T-cell (primary cell): ENCODE measurements at regions not wholly inside any gene's neighbourhood (a gene's known extent, or its start where the extent isn't known, plus 50 kb on each side); places are given as distances from the start of the nearest gene placed in this dataset.

Source experiments
- ATAC-seq, 4 experiments: fragments of 200-7000 bp in 3 of 4; fragments of 150-1000 bp in 1 of 4; cut with Tn5 transposase; replicated peaks in 1 of 4; 1 replicate in 3 of 4; 2 replicates in 1 of 4; pipeline ENCODE4 v1.10.0; 2021; ENCODE audit warnings: moderate library complexity in 3 of 4, mild to moderate bottlenecking in 2 of 4, moderate number of reproducible peaks in 1 of 4
- CTCF ChIA-PET, 2 donors: fragments of 300-600 bp; sonication (Branson Sonifier 250); formaldehyde crosslinking; loops; one replicate each; lab custom pipeline; 2022; ENCODE audit warnings: antibody characterized with exemption in 2 of 2; lab: Charles Lee
- POLR2A ChIA-PET, 2 donors: fragments of 300-600 bp; sonication (Branson Sonifier 250); formaldehyde crosslinking; loops; one replicate each; lab custom pipeline; 2022; ENCODE audit warnings: antibody characterized with exemption in 2 of 2; lab: Charles Lee
- DNase-seq, 35 experiments: peaks; one replicate each; pipeline versions ENCODE4 v3.0.0 to v3.0.0-alpha.2; 2013 to 2023
- H3K27ac ChIP-seq: one replicate; pipeline ENCODE4 v1.5.1; 2013; ENCODE audit warnings: low read length
- H3K27me3 ChIP-seq, 2 experiments: replicated peaks in 1 of 2; 1 replicate in 1 of 2; 2 replicates in 1 of 2; pipeline versions ENCODE4 v1.6.1 to v1.7.0; 2013; ENCODE audit warnings: low read length in 1 of 2, mixed read lengths in 1 of 2; ENCODE audit not compliant: control insufficient read depth in 2 of 2, insufficient read depth in 2 of 2; ENCODE audit errors: extremely low read depth in 1 of 2
- H3K36me3 ChIP-seq, 2 donors: 1 replicate in 1 of 2; 2 replicates in 1 of 2; pipeline versions ENCODE4 v1.6.1 to v1.7.0; 2013; ENCODE audit warnings: low read length in 1 of 2; ENCODE audit not compliant: control insufficient read depth in 2 of 2, insufficient read depth in 1 of 2; ENCODE audit errors: extremely low read depth in 1 of 2
- H3K4me1 ChIP-seq, 2 experiments: 1 replicate in 1 of 2; 2 replicates in 1 of 2; pipeline versions ENCODE4 v1.6.1 to v1.7.0; 2013; ENCODE audit warnings: low read length in 2 of 2, mixed read lengths in 1 of 2; ENCODE audit not compliant: insufficient read depth in 2 of 2, control insufficient read depth in 1 of 2; ENCODE audit errors: extremely low read depth in 1 of 2
- H3K4me3 ChIP-seq, 2 donors: 1 replicate in 1 of 2; 2 replicates in 1 of 2; pipeline versions ENCODE4 v1.5.1 to v1.7.0; 2013; ENCODE audit warnings: mild to moderate bottlenecking in 2 of 2, low read length in 1 of 2, moderate library complexity in 1 of 2; ENCODE audit not compliant: control insufficient read depth in 1 of 2; ENCODE audit errors: extremely low read depth in 1 of 2
- H3K9me3 ChIP-seq: 2 replicates; pipeline ENCODE4 v1.7.0; 2013
- H3K27ac Mint-ChIP-seq, 2 donors: one replicate each; pipeline ENCODE4 v1.8.0; 2020 to 2021; ENCODE audit warnings: mild to moderate bottlenecking in 2 of 2, mixed read lengths in 2 of 2
- H3K27me3 Mint-ChIP-seq, 2 donors: one replicate each; pipeline ENCODE4 v1.8.0; 2021 to 2022; ENCODE audit warnings: mixed read lengths in 2 of 2
- H3K36me3 Mint-ChIP-seq: one replicate; pipeline ENCODE4 v1.8.0; 2021; ENCODE audit warnings: mixed read lengths
- H3K4me1 Mint-ChIP-seq, 3 donors: one replicate each; pipeline ENCODE4 v1.8.0; 2020 to 2022; ENCODE audit warnings: mixed read lengths in 3 of 3, mild to moderate bottlenecking in 1 of 3
- H3K4me3 Mint-ChIP-seq, 3 donors: one replicate each; pipeline ENCODE4 v1.8.0; 2020 to 2022; ENCODE audit warnings: mild to moderate bottlenecking in 3 of 3, mixed read lengths in 3 of 3, moderate library complexity in 3 of 3
- H3K9me3 Mint-ChIP-seq, 3 donors: one replicate each; pipeline ENCODE4 v1.8.0; 2020 to 2022; ENCODE audit warnings: mixed read lengths in 3 of 3
- WGBS: methylation state at CpG from one replicate; pipeline ENCODE4 v1.1.5; 2013; ENCODE audit warnings: missing lambda C conversion rate; ENCODE audit not compliant: insufficient coverage; 5-methylcytosine and 5-hydroxymethylcytosine counted together

DNA sequence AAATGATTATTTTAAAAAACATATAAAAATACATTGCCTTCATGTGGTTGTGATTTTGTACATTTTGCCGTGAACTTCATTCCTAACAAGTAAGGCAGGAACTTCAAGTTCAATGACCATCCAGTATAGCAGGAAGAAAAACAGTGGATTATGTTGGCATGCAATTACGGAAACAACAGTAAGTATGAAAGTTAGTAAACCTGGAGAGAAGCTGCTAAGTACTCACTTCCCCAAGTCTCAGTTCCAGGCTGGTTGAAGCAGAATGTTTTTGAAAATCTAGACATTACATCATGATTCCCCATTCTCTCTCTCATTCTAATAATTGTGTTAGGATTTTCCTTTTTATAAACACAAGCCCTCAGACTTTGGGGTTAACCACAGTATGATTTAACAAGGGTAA is 987.1 kb upstream of the KLHL29 start:
- Mint-ChIP-seq H3K27me3 (no peaks in the 10 kb centered on the region), H3K36me3 (no peaks in the 10 kb centered on the region), H3K9me3 (peaks cover 4 to 10% (median 10%) of the 10 kb centered on the region in 3 donors), H3K27ac (no peak overlapping the region), H3K4me1 (no peaks in the 10 kb centered on the region), H3K4me3 (no peak overlapping the region)
- ATAC-seq, result no peak
- DNase-seq, result no peak
- WGBS, result no CpG with 5 or more reads among the region's 2 CpGs
- no peaks in the 10 kb centered on the region for H3K4me1 ChIP-seq
- no peaks in the 10 kb centered on the region for H3K9me3 ChIP-seq
- no peak overlapping the region for H3K27ac ChIP-seq
- no peak overlapping the region for H3K4me3 ChIP-seq
- H3K36me3 ChIP-seq, result no peaks in the 10 kb centered on the region
- CTCF ChIA-PET, result no interaction called here
- H3K27me3 ChIP-seq, result no peaks in the 10 kb centered on the region
- POLR2A ChIA-PET, result no interaction called here

DNA sequence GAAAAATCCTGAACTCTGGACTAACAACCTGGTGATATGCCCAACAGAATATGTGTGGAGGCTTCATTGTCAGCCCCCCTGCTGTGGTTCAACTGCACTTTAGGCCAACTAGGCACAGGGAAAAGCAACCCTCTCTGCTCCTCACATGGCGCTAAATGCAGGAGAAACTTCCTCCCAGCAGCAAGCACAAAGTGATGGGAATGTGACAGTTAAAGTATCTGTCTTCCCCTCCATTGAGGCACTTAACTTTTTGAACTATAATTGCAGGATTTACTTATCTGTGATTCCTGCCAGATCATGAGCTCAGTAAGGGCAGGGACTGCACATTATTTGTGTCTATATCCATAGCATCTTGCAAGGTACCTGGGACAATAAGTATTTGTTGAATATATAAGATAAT is 981.2 kb upstream of the KLHL29 start:
- no peaks in the 10 kb centered on the region for H3K36me3 ChIP-seq
- no peaks in the 10 kb centered on the region for H3K4me1 Mint-ChIP-seq
- no peaks in the 10 kb centered on the region for H3K36me3 Mint-ChIP-seq
- H3K4me3 Mint-ChIP-seq, result no peak overlapping the region
- ChIA-PET CTCF (no interaction called here), POLR2A (no interaction called here)
- DNase-seq (no peak), ATAC-seq (no peak)
- peaks cover 0 to 29% (median 24%) of the 10 kb centered on the region in 3 donors for H3K9me3 Mint-ChIP-seq
- no peaks in the 10 kb centered on the region for H3K4me1 ChIP-seq
- no peak overlapping the region for H3K27ac Mint-ChIP-seq
- no peak overlapping the region for H3K4me3 ChIP-seq
- H3K27me3 Mint-ChIP-seq, result no peaks in the 10 kb centered on the region
- H3K27me3 ChIP-seq, result no peaks in the 10 kb centered on the region
- no peaks in the 10 kb centered on the region for H3K9me3 ChIP-seq
- no peak overlapping the region for H3K27ac ChIP-seq
- WGBS, result no CpG with 5 or more reads among the region's 1 CpG

DNA sequence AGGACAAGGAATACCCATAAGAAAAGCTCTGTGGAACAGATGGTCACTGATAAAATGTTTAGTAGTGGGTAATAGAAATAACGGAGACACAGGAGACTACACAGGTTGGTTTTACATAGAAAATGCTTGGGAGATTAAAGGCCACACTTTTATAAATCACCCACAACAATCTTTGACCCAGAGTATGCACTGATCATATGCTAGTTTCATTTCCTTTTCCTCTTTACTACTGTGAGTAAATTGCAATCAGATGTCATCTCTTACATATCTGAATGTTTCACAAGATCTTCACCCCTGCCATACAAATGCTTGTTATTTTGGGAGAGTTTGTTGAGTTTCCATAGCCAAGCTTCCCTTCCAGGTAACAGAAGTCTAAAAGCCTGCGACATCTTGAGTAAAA is 978.4 kb upstream of the KLHL29 start:
- Mint-ChIP-seq H3K27me3 (no peaks in the 10 kb centered on the region), H3K4me1 (no peaks in the 10 kb centered on the region), H3K27ac (no peak overlapping the region), H3K9me3 (peaks cover 5 to 24% (median 24%) of the 10 kb centered on the region in 3 donors), H3K36me3 (no peaks in the 10 kb centered on the region), H3K4me3 (no peak overlapping the region)
- ATAC-seq (no peak), DNase-seq (no peak)
- no peaks in the 10 kb centered on the region for H3K4me1 ChIP-seq
- ChIA-PET CTCF (no interaction called here), POLR2A (no interaction called here)
- no peak overlapping the region for H3K27ac ChIP-seq
- WGBS, result no CpG with 5 or more reads among the region's 2 CpGs
- H3K4me3 ChIP-seq, result no peak overlapping the region
- H3K27me3 ChIP-seq, result no peaks in the 10 kb centered on the region
- H3K36me3 ChIP-seq, result no peaks in the 10 kb centered on the region
- H3K9me3 ChIP-seq, result no peaks in the 10 kb centered on the region

DNA sequence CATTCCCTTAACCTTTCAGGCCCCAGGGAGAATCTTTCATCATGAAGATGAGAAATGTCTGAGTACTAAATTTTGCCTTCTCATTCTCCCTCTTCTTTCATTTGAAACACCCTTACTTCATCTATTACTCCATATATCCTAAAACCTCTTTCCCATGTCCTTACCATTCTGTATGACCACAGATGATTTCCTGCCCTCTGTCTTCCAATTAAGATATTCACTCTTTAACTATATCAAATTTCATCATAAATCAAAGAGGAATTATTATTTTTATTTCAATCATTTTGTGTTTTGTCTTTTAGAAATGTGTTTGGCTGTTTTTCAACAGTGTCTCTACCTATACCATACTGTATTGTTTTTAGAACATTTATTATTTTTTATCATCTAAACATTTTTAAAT is 964.9 kb upstream of the KLHL29 start:
- no peak for DNase-seq
- POLR2A ChIA-PET, result no interaction called here
- Mint-ChIP-seq H3K4me1 (no peaks in the 10 kb centered on the region), H3K36me3 (no peaks in the 10 kb centered on the region), H3K27me3 (no peaks in the 10 kb centered on the region), H3K27ac (no peak overlapping the region), H3K4me3 (no peak overlapping the region), H3K9me3 (peaks cover 15 to 30% (median 24%) of the 10 kb centered on the region in 3 donors)
- H3K27ac ChIP-seq, result no peak overlapping the region
- H3K9me3 ChIP-seq, result peaks cover 3% of the 10 kb centered on the region
- no peaks in the 10 kb centered on the region for H3K4me1 ChIP-seq
- H3K27me3 ChIP-seq, result no peaks in the 10 kb centered on the region
- H3K4me3 ChIP-seq, result no peak overlapping the region
- ATAC-seq, result no peak
- no peaks in the 10 kb centered on the region for H3K36me3 ChIP-seq
- CTCF ChIA-PET, result no interaction called here

DNA sequence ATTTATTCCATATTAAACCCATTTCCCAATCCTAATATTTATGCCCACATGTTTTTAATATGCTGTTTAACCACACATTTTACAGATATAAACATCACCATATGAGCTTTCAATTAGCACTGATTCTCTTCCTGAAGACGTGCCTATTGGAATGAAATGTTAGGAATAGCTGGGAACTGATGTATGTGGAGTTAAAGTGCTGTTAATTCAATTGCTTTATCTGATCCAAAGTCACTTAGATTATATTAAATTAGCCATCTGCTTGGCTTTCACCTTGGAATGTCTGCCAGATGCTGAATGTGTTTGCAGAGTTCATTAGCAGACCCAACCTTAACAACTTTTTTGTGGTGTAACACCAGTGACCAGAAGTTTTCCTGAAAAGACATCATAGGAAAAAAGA is 942.9 kb upstream of the KLHL29 start:
- Mint-ChIP-seq H3K36me3 (no peaks in the 10 kb centered on the region), H3K4me1 (no peaks in the 10 kb centered on the region), H3K27ac (no peak overlapping the region), H3K9me3 (peaks cover 0 to 12% (median 7%) of the 10 kb centered on the region in 3 donors), H3K4me3 (no peak overlapping the region), H3K27me3 (no peaks in the 10 kb centered on the region)
- POLR2A ChIA-PET, result no interaction called here
- DNase-seq, result no peak
- WGBS, result no CpG with 5 or more reads among the region's 1 CpG
- H3K4me3 ChIP-seq, result no peak overlapping the region
- no peaks in the 10 kb centered on the region for H3K9me3 ChIP-seq
- H3K4me1 ChIP-seq, result no peaks in the 10 kb centered on the region
- H3K27ac ChIP-seq, result no peak overlapping the region
- no peaks in the 10 kb centered on the region for H3K36me3 ChIP-seq
- no peaks in the 10 kb centered on the region for H3K27me3 ChIP-seq
- no peak for ATAC-seq
- CTCF ChIA-PET, result no interaction called here

DNA sequence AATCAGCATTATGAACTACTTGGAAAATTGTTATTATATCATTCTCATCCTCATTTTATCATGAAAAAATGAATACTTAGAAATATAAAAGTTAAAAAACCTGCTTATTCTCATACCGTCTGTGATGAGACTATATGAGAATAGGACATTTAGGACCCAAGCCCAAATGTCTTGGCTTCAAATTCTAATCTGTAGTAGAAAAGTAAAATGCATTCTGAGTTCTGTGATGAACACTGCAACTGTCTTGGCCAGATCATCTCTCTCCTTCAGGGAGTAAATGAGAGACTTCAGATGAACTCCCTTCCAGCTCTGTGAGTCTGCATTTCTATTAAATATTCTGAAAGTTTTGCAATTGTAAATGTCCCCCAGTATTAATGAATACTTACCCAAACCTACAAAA is 940.7 kb upstream of the KLHL29 start:
- Histone ChIP-seq H3K4me3 (no peak overlapping the region), H3K27me3 (no peaks in the 10 kb centered on the region), H3K4me1 (no peaks in the 10 kb centered on the region), H3K9me3 (no peaks in the 10 kb centered on the region), H3K36me3 (no peaks in the 10 kb centered on the region), H3K27ac (no peak overlapping the region)
- no peak overlapping the region for H3K4me3 Mint-ChIP-seq
- ChIA-PET CTCF (no interaction called here), POLR2A (no interaction called here)
- H3K4me1 Mint-ChIP-seq, result no peaks in the 10 kb centered on the region
- no peak overlapping the region for H3K27ac Mint-ChIP-seq
- ATAC-seq (no peak), DNase-seq (no peak)
- H3K9me3 Mint-ChIP-seq, result peaks cover 2 to 22% (median 4%) of the 10 kb centered on the region in 3 donors
- no peaks in the 10 kb centered on the region for H3K27me3 Mint-ChIP-seq
- no peaks in the 10 kb centered on the region for H3K36me3 Mint-ChIP-seq
- WGBS, result no CpG with 5 or more reads among the region's 1 CpG

DNA sequence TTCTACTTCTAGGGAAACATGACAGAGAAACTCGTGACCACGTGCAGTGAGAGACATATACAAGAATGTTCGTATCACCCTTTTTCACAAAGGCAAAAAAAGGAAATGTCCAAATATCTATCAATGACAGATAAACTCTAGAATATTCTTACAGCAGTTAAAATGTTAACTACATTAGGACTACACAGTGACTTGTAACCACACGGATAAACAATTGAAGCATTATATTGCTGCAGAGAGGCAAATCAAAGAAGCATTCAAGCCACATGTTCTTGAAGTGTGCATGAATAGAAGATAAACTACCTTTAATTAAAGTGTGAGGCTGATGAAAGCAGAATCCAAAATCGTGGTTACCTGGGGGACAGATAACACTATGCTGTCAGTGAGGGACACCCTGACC is 935.3 kb upstream of the KLHL29 start:
- Histone ChIP-seq H3K4me1 (no peaks in the 10 kb centered on the region), H3K27me3 (no peaks in the 10 kb centered on the region), H3K36me3 (no peaks in the 10 kb centered on the region), H3K27ac (no peak overlapping the region), H3K9me3 (no peaks in the 10 kb centered on the region), H3K4me3 (no peak overlapping the region)
- Mint-ChIP-seq H3K4me3 (no peak overlapping the region), H3K36me3 (no peaks in the 10 kb centered on the region), H3K27me3 (no peaks in the 10 kb centered on the region), H3K4me1 (no peaks in the 10 kb centered on the region), H3K27ac (no peak overlapping the region), H3K9me3 (peaks cover 0 to 29% (median 14%) of the 10 kb centered on the region in 3 donors)
- 86% methylated on average over 3 of the region's 5 CpGs for whole genome bisulfite sequencing
- ChIA-PET CTCF (no interaction called here), POLR2A (no interaction called here)
- no peak for DNase-seq
- ATAC-seq, result no peak
